NCI-H2029 treated with DMSO at 0.1 percent for 48 hours (cell line): ENCODE measurements at regions not wholly inside any gene's neighbourhood (a gene's known extent, or its start where the extent isn't known, plus 50 kb on each side); places are given as distances from the start of the nearest gene placed in this dataset.

ENCODE experiments used
- DNase-seq: peaks from one replicate; lab custom pipeline; 2025; lab: John Stamatoyannopoulos, UW

- no peak for DNase-seq
Measured at GRCh38 chr2:71864085-71864484, 283.6 kb downstream of the CYP26B1 start.

GRCh38 chr2:71863396-71863795 is 284.3 kb downstream of the CYP26B1 start:
- DNase-seq: no peak

DNA sequence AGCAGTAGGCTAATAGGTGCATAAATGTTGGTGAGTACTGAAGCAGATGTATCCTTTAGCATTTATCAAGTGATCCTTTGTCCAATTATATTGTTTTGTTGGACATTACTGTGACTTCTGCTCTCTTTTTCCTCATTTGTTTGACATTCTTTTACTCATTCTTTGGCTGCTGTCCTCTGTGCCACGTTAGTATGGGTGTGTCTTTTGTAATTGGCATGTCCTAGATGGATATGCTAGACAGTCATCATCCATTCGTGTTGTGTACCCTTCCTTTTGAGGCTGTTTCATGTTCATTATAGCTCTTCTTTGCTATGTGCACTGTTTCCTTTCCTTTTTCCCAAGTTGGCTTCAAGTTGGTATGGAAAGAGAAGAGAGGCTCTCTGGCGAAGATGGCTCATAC is 284.7 kb downstream of the CYP26B1 start:
- no peak for DNase-seq

DNA sequence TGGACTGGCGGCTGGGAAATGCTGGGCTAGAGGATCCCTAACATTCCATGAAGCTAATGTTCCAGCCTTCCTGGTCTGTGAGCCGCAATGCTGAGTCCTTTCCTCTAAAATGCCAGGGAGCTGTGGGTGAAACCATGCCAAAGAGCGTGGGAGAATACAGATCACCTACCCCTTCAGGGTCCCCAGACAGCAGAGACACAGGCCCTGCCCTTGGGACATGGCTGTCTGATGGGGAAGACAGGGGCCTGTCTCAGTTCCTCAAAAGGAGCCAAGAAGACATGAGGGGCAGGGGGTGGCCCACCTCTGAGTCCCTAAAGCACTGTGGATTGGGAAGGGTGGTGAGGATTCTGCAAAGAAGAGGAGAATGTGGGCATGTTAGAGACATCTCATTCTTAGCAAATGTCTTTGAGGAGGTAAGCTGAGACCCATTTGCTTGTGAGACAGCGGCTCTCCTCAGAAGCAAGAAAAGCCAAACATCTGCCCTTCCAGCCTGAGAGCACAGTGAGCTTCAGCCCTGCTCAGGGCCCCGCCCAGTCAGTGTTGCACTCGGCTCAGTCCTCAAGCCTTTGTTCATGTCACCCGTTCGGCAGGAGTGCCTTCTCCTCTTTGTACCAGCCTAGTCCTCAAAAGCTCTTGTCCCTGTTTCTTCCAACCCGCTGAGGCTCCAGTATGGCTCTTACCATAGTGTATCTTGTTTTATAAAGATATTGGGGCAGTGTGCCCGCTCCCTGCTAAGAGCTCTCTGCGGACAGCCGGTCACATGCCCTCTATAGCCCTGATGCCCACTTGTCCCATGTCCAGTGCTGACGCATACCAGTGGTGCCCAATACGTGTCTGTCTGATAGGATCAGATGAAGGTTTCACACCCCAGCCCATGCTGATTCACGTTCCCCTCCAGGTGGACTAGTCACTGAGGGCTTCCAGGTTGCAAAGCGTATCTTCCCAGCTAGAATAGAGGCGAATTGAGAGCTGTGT is 286.2 kb downstream of the CYP26B1 start:
- no peak for DNase-seq

GRCh38 chr2:71860381-71860926 is 287.2 kb downstream of the CYP26B1 start:
- no peak for DNase-seq

GRCh38 chr2:71859211-71859847 is 288.3 kb downstream of the CYP26B1 start:
- DNase-seq: no peak

DNA sequence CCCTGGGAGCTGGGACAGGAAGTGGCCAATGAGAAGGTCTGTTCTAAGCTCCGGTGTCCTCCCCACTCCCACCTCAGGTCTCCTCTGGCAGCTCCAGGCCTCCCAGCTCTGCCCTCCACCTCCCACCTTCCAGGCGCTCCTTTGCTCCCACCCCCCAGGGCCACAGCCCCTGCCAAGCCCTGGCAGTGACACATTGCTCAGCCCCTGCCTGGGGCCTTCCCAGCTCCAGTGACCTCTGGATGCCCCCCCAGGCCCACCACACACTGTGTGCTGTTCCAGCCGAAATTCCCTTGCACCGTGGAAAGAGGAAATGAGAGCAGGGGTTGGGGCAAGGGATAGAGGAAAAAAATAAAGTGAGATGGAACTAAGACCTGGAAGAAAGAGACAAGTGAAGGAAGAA is 289.6 kb downstream of the CYP26B1 start:
- DNase-seq: no peak

- DNase-seq: no peak
Measured at GRCh38 chr2:71857636-71858035, 290.0 kb downstream of the CYP26B1 start.

GRCh38 chr2:71856773-71857525 is 290.7 kb downstream of the CYP26B1 start:
- DNase-seq: no peak

GRCh38 chr2:71853858-71854257 is 293.8 kb downstream of the CYP26B1 start:
- no peak for DNase-seq

GRCh38 chr2:71852141-71852711 is 295.4 kb downstream of the CYP26B1 start:
- no peak for DNase-seq

DNA sequence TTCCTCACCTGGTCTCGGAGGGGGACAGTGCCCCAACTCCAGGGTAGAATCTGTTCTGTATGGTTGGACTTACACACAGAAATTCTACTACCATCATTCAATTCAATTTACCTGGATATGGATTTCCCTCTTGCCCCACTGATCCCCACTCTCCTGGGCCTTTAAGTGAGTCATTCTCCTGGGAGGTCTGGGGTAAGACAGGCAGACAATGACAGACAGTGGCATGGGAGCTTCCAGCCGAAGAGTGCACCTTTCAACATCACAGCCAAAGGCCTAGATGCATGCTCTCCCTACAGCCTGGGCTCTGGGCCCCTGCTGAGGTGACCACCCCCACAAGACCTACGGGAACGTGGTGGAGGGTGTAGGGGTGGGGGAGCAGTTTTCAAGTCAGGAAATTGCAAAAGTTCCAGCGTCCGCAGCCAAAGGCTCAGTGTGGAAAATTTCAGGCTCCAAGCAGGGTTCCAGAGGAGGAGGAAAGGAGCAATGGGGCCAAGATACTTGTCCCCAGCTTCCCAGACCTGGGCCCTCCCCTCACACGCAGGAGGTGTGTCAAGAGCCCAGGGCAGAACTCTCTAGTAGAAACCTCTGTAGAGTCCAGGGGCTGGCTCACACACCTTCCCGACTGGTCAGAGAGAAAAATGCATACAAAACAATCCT is 296.4 kb downstream of the CYP26B1 start:
- DNase-seq: no peak

DNA sequence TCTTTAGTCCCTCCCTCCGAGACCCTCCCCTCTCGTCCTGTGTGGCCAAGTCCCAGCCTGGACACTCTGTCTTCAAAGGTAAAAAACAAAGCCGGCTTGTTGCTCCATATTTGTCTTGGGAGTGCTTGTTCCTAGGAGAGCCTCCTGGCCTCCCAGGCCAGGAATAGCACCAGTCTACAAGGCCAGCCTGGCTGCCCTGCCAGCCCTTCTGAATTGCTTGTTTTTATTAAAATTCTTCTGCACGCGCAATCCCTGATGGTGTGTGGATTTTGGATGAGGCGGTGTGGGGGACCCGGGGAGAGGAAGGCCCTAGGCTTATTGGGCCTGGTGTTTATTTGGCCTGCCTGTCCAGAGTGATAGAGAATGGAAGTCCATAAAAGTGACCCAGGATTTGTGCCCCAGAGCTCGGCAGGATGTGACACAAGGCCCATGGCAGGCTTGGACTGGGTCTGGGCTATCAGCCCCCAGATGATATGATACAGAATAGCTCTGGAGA is 297.3 kb downstream of the CYP26B1 start:
- DNase-seq: no peak

DNA sequence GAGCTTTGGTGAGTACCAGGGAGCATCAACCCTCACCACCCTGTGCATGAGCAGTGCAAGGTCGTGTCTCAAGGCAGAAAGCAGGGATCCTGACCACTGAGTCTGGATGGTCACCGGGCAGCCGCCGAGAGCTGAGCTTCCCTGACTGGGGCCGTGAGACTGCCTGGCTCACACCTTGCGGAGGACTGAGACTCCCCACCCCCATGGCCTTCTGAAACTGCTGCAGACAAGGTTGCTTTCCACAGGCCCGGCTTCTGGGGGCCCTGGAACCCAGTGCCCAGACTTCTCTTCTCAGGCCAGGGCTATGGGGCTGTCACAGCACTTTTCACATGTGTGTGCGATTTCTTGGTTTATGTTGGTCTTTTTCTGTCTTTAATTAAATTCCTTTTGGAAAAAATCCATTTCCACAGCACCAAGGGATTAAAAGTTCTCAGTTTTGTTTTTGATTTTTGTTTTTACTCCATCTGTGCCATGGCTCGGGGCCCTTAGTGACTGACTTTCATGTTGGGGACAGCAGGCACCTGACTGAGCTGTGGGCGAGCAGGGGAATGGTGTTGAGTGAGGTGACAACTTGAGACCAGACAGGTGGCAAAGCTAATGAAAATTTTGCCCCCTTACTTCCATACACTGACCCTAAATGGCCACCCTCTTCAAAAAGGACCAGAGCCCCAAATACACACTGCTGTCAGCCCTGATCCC is 297.9 kb downstream of the CYP26B1 start:
- DNase-seq: no peak

DNA sequence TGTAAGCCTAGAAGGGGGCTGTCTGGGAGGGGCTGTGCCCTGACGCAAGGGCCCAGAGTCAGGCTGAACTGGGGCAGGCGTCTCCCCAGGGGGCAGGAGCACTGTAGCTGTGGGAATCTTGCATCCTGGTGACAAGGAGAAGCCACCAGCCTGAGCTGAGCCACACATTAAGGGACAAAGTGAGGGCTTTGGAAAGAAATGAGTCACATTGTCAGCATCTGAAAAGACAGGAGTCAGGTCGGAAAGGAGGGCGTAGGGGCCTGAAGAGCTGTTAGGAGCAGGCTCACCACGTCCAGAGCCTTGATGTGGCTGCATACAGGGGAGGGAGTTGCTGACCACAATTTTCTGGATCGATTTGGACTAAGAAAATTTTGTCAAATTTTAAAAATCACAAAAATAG is 298.6 kb downstream of the CYP26B1 start:
- no peak for DNase-seq

- DNase-seq: no peak
Measured at GRCh38 chr2:71846669-71847291, 300.9 kb downstream of the CYP26B1 start.

DNA sequence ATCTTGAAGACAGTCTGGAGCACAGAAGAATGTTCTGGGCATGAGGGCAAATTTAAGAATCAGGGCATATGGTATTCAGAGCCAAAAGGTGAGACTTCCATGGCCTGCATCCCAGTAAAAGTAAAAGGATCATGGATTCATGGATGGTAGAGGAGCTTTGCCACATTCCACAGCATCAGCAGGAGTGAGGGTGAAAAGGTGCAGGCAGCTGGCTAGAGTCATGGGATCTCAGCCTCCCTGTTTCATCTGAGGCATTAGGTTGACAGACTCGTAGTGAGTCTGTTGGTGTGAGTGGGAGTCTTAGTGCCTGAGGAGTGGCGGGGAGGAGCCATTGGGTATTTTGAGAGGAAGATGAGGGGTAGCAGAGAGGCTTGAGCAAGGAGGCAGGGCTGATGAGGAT is 301.6 kb downstream of the CYP26B1 start:
- DNase-seq: no peak

DNA sequence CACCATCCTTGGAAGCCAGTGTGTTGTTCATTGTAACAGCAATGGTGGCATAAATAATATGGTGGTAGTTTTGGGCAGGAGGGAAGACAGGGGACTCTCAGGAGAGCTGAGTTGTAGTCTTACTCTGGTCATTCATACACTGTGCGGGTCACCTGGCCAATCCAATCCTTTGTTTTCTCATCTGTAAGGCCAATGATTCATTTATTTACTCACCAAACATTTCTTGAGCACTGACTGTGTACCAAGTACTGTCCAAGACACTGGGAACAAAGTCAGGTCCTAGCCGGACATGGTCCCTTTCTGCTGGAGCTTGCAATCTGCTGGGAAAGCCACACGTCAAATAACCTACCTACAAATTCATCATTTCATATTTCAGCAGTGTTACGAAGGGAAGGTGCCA is 302.7 kb downstream of the CYP26B1 start:
- no peak for DNase-seq

DNA sequence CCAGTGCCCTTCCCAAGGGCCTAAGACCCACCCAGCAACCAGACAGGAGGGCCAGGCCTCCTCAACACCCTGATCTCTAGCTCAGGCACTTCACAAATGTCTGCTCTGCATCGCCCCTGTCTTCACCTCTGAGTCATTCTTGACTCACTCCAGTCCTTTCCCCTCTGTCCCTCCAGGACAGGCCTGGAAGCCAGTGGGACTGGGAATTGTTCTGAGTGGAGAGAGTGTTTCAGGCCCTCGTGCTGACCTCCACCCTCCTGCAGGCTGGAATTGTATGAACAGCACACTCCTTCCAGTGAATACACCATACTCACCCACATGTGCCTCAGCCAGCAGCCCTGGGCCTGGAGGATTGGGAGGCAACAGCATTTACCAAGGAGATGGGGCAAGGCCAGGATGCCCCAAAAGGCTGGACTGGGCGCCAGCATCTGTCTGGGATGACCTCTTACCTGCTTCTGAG is 304.2 kb downstream of the CYP26B1 start:
- no peak for DNase-seq

- DNase-seq: no peak
Measured at GRCh38 chr2:71842744-71843143, 304.9 kb downstream of the CYP26B1 start.
